Right atrium auricular region (tissue), 2 donors: ENCODE measurements at regions not wholly inside any gene's neighbourhood (a gene's known extent, or its start where the extent isn't known, plus 50 kb on each side); places are given as distances from the start of the nearest gene placed in this dataset.
A peak's percentile ranks its signal among the peaks of the same experiment; 100 is the strongest.

Experiments
- DNase-seq: peaks from one replicate; pipeline ENCODE4 v3.0.0-alpha.2; 2019; ENCODE audit warnings: low spot score
- H3K27ac ChIP-seq, 2 donors: fragments of 200-600 bp; sonication (generic); 1 replicate in 1 of 2; 2 replicates in 1 of 2; pipeline ENCODE4 v1.5.1; 2016 to 2019
- H3K27me3 ChIP-seq, 2 donors: fragments of 200-600 bp; sonication (generic); one replicate each; pipeline versions ENCODE4 v1.5.1 to v1.6.0; 2017 to 2019
- H3K36me3 ChIP-seq: fragments of 200-600 bp; sonication (generic); one replicate; pipeline ENCODE4 v1.5.1; 2016
- H3K4me1 ChIP-seq, 2 donors: fragments of 200-600 bp; sonication (generic); one replicate each; pipeline versions ENCODE4 v1.5.1 to v1.6.0; 2017 to 2019
- H3K4me3 ChIP-seq, 2 donors: fragments of 200-600 bp; sonication (generic); 1 replicate in 1 of 2; 2 replicates in 1 of 2; pipeline ENCODE4 v1.5.1; 2017 to 2019; ENCODE audit warnings: mild to moderate bottlenecking in 1 of 2, moderate library complexity in 1 of 2
- H3K9me3 ChIP-seq, 2 donors: fragments of 200-600 bp; sonication (generic); one replicate each; pipeline ENCODE4 v1.5.1; 2019
- CTCF ChIP-seq, 2 donors: fragments of 200-600 bp; sonication (generic); IDR thresholded peaks; one replicate each; pipeline ENCODE4 v1.5.1; 2019; ENCODE audit warnings: antibody characterized with exemption in 2 of 2

GRCh38 chr6:137415127-137415833, 78.9 kb downstream of the OLIG3 start:
- no peaks in the 10 kb centered on the region for H3K36me3 ChIP-seq
- H3K27me3 ChIP-seq = no peaks in the 10 kb centered on the region
- H3K27ac ChIP-seq = peak overlapping the region; percentile 54 to 74
- H3K4me1 ChIP-seq = peaks cover 0 to 4% of the 10 kb centered on the region in 2 donors
- DNase-seq = peak; percentile 75
- TF ChIP-seq CTCF (IDR thresholded peaks at IDR 0.05) = peak in 1 of 2 donors; percentile 78
- no peaks in the 10 kb centered on the region for H3K9me3 ChIP-seq
- H3K4me3 ChIP-seq = peak overlapping the region; percentile 31 to 51

- H3K27ac ChIP-seq = peak overlapping the region; percentile 54 to 74
- no peaks in the 10 kb centered on the region for H3K36me3 ChIP-seq
- H3K4me1 ChIP-seq = peaks cover 0 to 4% of the 10 kb centered on the region in 2 donors
- DNase-seq = no peak
- H3K27me3 ChIP-seq = no peaks in the 10 kb centered on the region
- H3K4me3 ChIP-seq = no peak overlapping the region
- H3K9me3 ChIP-seq = no peaks in the 10 kb centered on the region
- no peak for TF ChIP-seq CTCF (IDR thresholded peaks at IDR 0.05)
Measured at GRCh38 chr6:137414599-137414998, 79.6 kb downstream of the OLIG3 start.

- Histone ChIP-seq H3K36me3 (no peaks in the 10 kb centered on the region), H3K4me1 (peaks cover 0 to 4% of the 10 kb centered on the region in 2 donors), H3K27me3 (no peaks in the 10 kb centered on the region), H3K4me3 (no peak overlapping the region), H3K9me3 (no peaks in the 10 kb centered on the region), H3K27ac (no peak overlapping the region)
- no peak for TF ChIP-seq CTCF (IDR thresholded peaks at IDR 0.05)
- no peak for DNase-seq
Measured at GRCh38 chr6:137413482-137413881, 80.7 kb downstream of the OLIG3 start.

GRCh38 chr6:137412562-137412961, 81.6 kb downstream of the OLIG3 start:
- H3K4me1 ChIP-seq = peaks cover 0 to 4% of the 10 kb centered on the region in 2 donors
- no peaks in the 10 kb centered on the region for H3K27me3 ChIP-seq
- H3K4me3 ChIP-seq = no peak overlapping the region
- H3K36me3 ChIP-seq = no peaks in the 10 kb centered on the region
- no peak for TF ChIP-seq CTCF (IDR thresholded peaks at IDR 0.05)
- no peak overlapping the region for H3K27ac ChIP-seq
- DNase-seq = no peak
- no peaks in the 10 kb centered on the region for H3K9me3 ChIP-seq

- Histone ChIP-seq H3K4me3 (no peak overlapping the region), H3K4me1 (no peaks in the 10 kb centered on the region), H3K27me3 (no peaks in the 10 kb centered on the region), H3K9me3 (no peaks in the 10 kb centered on the region), H3K27ac (no peak overlapping the region), H3K36me3 (no peaks in the 10 kb centered on the region)
- DNase-seq = no peak
- TF ChIP-seq CTCF (IDR thresholded peaks at IDR 0.05) = no peak
Measured at GRCh38 chr6:137409266-137409777, 84.9 kb downstream of the OLIG3 start.

GRCh38 chr6:137407816-137408215, 86.4 kb downstream of the OLIG3 start:
- no peak overlapping the region for H3K4me3 ChIP-seq
- H3K27me3 ChIP-seq = no peaks in the 10 kb centered on the region
- H3K36me3 ChIP-seq = no peaks in the 10 kb centered on the region
- no peak for DNase-seq
- no peaks in the 10 kb centered on the region for H3K4me1 ChIP-seq
- no peaks in the 10 kb centered on the region for H3K9me3 ChIP-seq
- no peak for TF ChIP-seq CTCF (IDR thresholded peaks at IDR 0.05)
- no peak overlapping the region for H3K27ac ChIP-seq
